ENCODE measurements at regions not wholly inside any gene's neighbourhood (a gene's known extent, or its start where the extent isn't known, plus 50 kb on each side); places are given as distances from the start of the nearest gene placed in this dataset.
A peak's percentile ranks its signal among the peaks of the same experiment; 100 is the strongest.
"Not testable (repeated sequence)": the region's sequence is repeated elsewhere in the genome, so short reads cannot be mapped to it uniquely, and the experiment has no call there.

DNA sequence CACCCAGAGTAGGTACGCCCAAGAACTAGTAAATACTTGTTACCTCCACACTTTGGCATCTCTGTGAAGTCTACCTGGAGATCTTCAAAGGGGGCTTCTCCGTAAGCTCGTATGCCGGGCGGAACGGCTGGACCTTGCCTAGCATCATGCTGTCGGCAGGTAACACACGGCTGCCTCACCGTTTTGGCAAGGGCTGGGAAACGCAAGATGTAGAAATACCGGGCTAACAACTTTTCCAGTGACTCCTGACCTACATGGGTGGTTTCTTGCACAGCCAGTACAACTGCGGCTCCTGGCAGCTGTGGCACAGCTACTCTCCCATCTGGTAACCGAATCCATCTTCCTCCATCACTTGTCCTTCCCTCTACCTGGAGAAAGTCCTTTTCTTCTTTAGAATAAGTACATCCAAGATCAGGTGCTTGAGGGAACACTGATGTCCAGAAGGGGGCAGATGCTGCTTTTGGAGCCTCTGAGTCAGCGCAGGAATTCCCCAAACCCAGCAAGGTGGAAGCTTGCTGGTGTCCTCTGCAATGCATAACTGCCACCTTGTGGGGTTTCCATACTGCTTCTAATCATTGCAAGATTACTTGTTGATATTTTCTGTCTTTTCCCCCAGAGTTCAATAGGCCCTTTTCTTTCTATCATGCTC is 59.7 kb upstream of the FRG2C start:
- TF ChIP-seq, protein P1, sequence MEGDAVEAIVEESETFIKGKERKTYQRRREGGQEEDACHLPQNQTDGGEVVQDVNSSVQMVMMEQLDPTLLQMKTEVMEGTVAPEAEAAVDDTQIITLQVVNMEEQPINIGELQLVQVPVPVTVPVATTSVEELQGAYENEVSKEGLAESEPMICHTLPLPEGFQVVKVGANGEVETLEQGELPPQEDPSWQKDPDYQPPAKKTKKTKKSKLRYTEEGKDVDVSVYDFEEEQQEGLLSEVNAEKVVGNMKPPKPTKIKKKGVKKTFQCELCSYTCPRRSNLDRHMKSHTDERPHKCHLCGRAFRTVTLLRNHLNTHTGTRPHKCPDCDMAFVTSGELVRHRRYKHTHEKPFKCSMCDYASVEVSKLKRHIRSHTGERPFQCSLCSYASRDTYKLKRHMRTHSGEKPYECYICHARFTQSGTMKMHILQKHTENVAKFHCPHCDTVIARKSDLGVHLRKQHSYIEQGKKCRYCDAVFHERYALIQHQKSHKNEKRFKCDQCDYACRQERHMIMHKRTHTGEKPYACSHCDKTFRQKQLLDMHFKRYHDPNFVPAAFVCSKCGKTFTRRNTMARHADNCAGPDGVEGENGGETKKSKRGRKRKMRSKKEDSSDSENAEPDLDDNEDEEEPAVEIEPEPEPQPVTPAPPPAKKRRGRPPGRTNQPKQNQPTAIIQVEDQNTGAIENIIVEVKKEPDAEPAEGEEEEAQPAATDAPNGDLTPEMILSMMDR (IDR thresholded peaks at IDR 0.05; ENCODE audit: control insufficient read depth, extremely low read depth, insufficient read depth) = peak; percentile 35; the same call in 1 of the 2 replicates
- peak; percentile 72 for DNase-seq (ENCODE audit: low read depth)
- H3K4me3 ChIP-seq (ENCODE audit: low read depth, low read length) = not testable (repeated sequence)

GRCh38 chr3:75607996-75608395 is 56.1 kb upstream of the FRG2C start:
- not testable (repeated sequence) for H3K4me3 ChIP-seq (ENCODE audit: low read depth, low read length); DNase-seq (ENCODE audit: low read depth)

GRCh38 chr3:75609598-75609997 is 54.5 kb upstream of the FRG2C start:
- DNase-seq (ENCODE audit: low read depth); H3K4me3 ChIP-seq (ENCODE audit: low read depth, low read length): not testable (repeated sequence)

DNA sequence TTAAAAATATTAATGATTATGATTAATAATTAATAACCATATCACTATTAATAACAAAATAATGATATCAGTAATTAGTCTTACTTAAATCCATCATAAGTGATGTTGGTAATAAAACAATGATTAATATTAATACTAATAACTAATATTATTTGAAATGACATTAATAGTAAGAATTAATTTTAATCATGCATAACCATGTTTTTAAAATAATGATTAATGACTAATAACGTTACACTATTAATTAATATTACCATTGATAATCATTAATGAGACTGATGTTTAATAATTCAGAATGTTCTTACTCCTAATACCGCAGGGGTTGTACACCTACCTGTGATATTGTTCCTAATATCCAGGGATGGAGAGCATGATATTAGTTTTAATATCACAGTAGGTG is 53.4 kb upstream of the FRG2C start:
- no peak for DNase-seq (ENCODE audit: low read depth)
- TF ChIP-seq, protein P1 (IDR thresholded peaks at IDR 0.05; ENCODE audit: control insufficient read depth, extremely low read depth, insufficient read depth) = no peak
- no peak overlapping the region for H3K4me3 ChIP-seq (ENCODE audit: low read depth, low read length)

GRCh38 chr3:75611724-75612460 is 52.2 kb upstream of the FRG2C start:
- not testable (repeated sequence) for H3K4me3 ChIP-seq (ENCODE audit: low read depth, low read length); DNase-seq (ENCODE audit: low read depth)

All from LNCaP clone FGC (cell line).